ENCODE measurements at regions not wholly inside any gene's neighbourhood (a gene's known extent, or its start where the extent isn't known, plus 50 kb on each side); places are given as distances from the start of the nearest gene placed in this dataset.

GRCh38 chr3:72390841-72391240, 457.4 kb downstream of the SHQ1 start:
- H3K9me3 ChIP-seq = no peaks in the 10 kb centered on the region
- H3K36me3 ChIP-seq = no peaks in the 10 kb centered on the region
- H3K27ac ChIP-seq (replicated peaks in 1 of 4) = no peak overlapping the region
- H3K4me1 ChIP-seq = peaks cover 5 to 66% (median 54%) of the 10 kb centered on the region in 4 donors
- WGBS = 82% methylated on average over 3 of the region's 3 CpGs
- intact Hi-C loops (cut with DNase I) = no loop called here
- H3K4me3 ChIP-seq = no peak overlapping the region
- TF ChIP-seq EP300 (IDR thresholded peaks at IDR 0.05) = no peak
- TF ChIP-seq CTCF (IDR thresholded peaks at IDR 0.05) = no peak
- no peak for TF ChIP-seq POLR2AphosphoS5 (IDR thresholded peaks at IDR 0.05)
- no peak for TF ChIP-seq POLR2A (IDR thresholded peaks at IDR 0.05; ENCODE audit: low read depth)
- H3K27me3 ChIP-seq = no peaks in the 10 kb centered on the region
- no peak for DNase-seq (ENCODE audit: extremely low spot score)

GRCh38 chr3:72388644-72389043, 459.6 kb downstream of the SHQ1 start:
- no peak for TF ChIP-seq EP300 (IDR thresholded peaks at IDR 0.05)
- TF ChIP-seq CTCF (IDR thresholded peaks at IDR 0.05) = no peak
- no peak for TF ChIP-seq POLR2AphosphoS5 (IDR thresholded peaks at IDR 0.05)
- no peak for TF ChIP-seq POLR2A (IDR thresholded peaks at IDR 0.05; ENCODE audit: low read depth)
- DNase-seq (ENCODE audit: extremely low spot score) = no peak
- H3K4me3 ChIP-seq = no peak overlapping the region
- WGBS = 93% methylated on average over 2 of the region's 2 CpGs
- H3K27ac ChIP-seq (replicated peaks in 1 of 4) = no peak overlapping the region
- H3K9me3 ChIP-seq = no peaks in the 10 kb centered on the region
- no peaks in the 10 kb centered on the region for H3K27me3 ChIP-seq
- intact Hi-C loops (cut with DNase I) = no loop called here
- peaks cover 8 to 63% (median 50%) of the 10 kb centered on the region in 4 donors for H3K4me1 ChIP-seq
- H3K36me3 ChIP-seq = no peaks in the 10 kb centered on the region

GRCh38 chr3:72388117-72388516, 460.1 kb downstream of the SHQ1 start:
- intact Hi-C loops (cut with DNase I) = no loop called here
- WGBS = 95% methylated on average over 4 of the region's 4 CpGs
- Histone ChIP-seq H3K4me1 (peaks cover 8 to 66% (median 50%) of the 10 kb centered on the region in 4 donors), H3K4me3 (no peak overlapping the region), H3K27me3 (no peaks in the 10 kb centered on the region), H3K9me3 (no peaks in the 10 kb centered on the region), H3K36me3 (no peaks in the 10 kb centered on the region), H3K27ac (replicated peaks in 1 of 4) (no peak overlapping the region)
- no peak for TF ChIP-seq POLR2AphosphoS5 (IDR thresholded peaks at IDR 0.05)
- TF ChIP-seq POLR2A (IDR thresholded peaks at IDR 0.05; ENCODE audit: low read depth) = no peak
- TF ChIP-seq CTCF (IDR thresholded peaks at IDR 0.05) = no peak
- no peak for TF ChIP-seq EP300 (IDR thresholded peaks at IDR 0.05)
- DNase-seq (ENCODE audit: extremely low spot score) = no peak

- Histone ChIP-seq H3K36me3 (no peaks in the 10 kb centered on the region), H3K4me3 (no peak overlapping the region), H3K27me3 (no peaks in the 10 kb centered on the region), H3K9me3 (no peaks in the 10 kb centered on the region), H3K4me1 (peaks cover 11 to 72% (median 41%) of the 10 kb centered on the region in 4 donors), H3K27ac (replicated peaks in 1 of 4) (no peak overlapping the region)
- DNase-seq (ENCODE audit: extremely low spot score) = no peak
- TF ChIP-seq POLR2A (IDR thresholded peaks at IDR 0.05; ENCODE audit: low read depth) = no peak
- no peak for TF ChIP-seq EP300 (IDR thresholded peaks at IDR 0.05)
- no peak for TF ChIP-seq POLR2AphosphoS5 (IDR thresholded peaks at IDR 0.05)
- no peak for TF ChIP-seq CTCF (IDR thresholded peaks at IDR 0.05)
- 98% methylated on average over 6 of the region's 6 CpGs for WGBS
- intact Hi-C loops (cut with DNase I) = no loop called here
Observed at GRCh38 chr3:72386327-72387000, 461.8 kb downstream of the SHQ1 start.

GRCh38 chr3:72385167-72385566, 463.1 kb downstream of the SHQ1 start:
- 96% methylated on average over 3 of the region's 3 CpGs for WGBS
- intact Hi-C loops (cut with DNase I) = no loop called here

More at GRCh38 chr3:72385167-72385566, 463.1 kb downstream of the SHQ1 start:
- no peak overlapping the region for H3K4me3 ChIP-seq
- peaks cover 11 to 74% (median 45%) of the 10 kb centered on the region in 4 donors for H3K4me1 ChIP-seq
- no peaks in the 10 kb centered on the region for H3K9me3 ChIP-seq
- no peaks in the 10 kb centered on the region for H3K36me3 ChIP-seq
- TF ChIP-seq EP300 (IDR thresholded peaks at IDR 0.05) (no peak), POLR2AphosphoS5 (IDR thresholded peaks at IDR 0.05) (no peak), CTCF (IDR thresholded peaks at IDR 0.05) (no peak), POLR2A (IDR thresholded peaks at IDR 0.05; ENCODE audit: low read depth) (no peak)
- H3K27me3 ChIP-seq = no peaks in the 10 kb centered on the region
- DNase-seq (ENCODE audit: extremely low spot score) = no peak
- H3K27ac ChIP-seq (replicated peaks in 1 of 4) = no peak overlapping the region

Measured in esophagus muscularis mucosa (tissue), 4 donors.